ENCODE measurements at regions not wholly inside any gene's neighbourhood (a gene's known extent, or its start where the extent isn't known, plus 50 kb on each side); places are given as distances from the start of the nearest gene placed in this dataset.
A peak's percentile ranks its signal among the peaks of the same experiment; 100 is the strongest.

DNA sequence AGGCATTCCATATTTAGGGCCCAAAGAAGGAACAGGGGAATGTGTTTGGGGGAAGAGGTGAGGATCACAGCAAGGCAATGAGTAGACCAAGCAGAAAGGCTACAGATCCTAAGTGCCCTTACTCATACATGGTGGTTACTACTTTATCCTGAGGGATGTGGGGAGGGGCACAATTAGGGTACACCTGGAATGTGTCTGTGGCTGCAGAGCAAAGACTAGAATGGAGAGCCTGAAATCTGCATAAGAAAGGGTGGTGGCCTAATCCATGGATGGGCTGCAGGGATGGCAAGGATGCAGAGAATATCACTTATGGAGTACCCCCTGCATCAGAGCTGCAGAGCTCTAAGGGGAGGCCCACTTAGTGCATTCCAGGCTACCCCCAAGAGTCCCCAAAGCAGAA lies 352.6 kb upstream of the TRPC7 start:
- Histone ChIP-seq H3K27me3 (ENCODE audit: control insufficient read depth, insufficient read depth, low read length) (no peaks in the 10 kb centered on the region), H3K9me3 (ENCODE audit: control insufficient read depth, insufficient read depth, low read length) (no peaks in the 10 kb centered on the region), H3K27ac (ENCODE audit: low read depth, low read length) (no peak overlapping the region), H3K36me3 (ENCODE audit: control insufficient read depth, insufficient read depth, low read length) (no peaks in the 10 kb centered on the region), H3K4me1 (ENCODE audit: control insufficient read depth, insufficient read depth, low read length) (peaks cover 3% of the 10 kb centered on the region), H3K4me3 (ENCODE audit: low read depth, low read length) (no peak overlapping the region)
- DNase-seq (ENCODE audit: low read depth in 4 of 6, low spot score in 6 of 6): no peak

DNA sequence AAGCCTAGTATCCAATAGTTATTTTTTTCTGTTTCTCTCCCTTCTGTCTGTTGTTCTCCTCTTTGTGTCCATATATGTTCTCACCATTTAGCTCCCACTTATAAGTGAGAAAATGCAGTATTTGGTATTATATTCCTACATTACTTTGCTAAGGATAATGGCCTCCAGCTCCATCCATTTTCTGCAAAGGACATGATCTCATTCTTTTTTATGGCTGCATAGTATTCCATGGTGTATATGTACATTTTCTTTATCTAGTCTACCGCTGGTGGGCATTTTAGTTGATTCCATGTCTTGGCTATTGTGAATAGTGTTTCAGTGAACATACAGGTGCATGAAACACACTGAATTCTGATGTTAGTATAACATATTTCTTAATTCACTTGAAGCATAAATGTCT lies 348.9 kb upstream of the TRPC7 start:
- DNase-seq (ENCODE audit: low read depth in 4 of 6, low spot score in 6 of 6): no peak
- H3K4me1 ChIP-seq (ENCODE audit: control insufficient read depth, insufficient read depth, low read length): peaks cover 3% of the 10 kb centered on the region
- no peak overlapping the region for H3K4me3 ChIP-seq (ENCODE audit: low read depth, low read length)
- H3K27me3 ChIP-seq (ENCODE audit: control insufficient read depth, insufficient read depth, low read length): no peaks in the 10 kb centered on the region
- no peaks in the 10 kb centered on the region for H3K36me3 ChIP-seq (ENCODE audit: control insufficient read depth, insufficient read depth, low read length)
- no CpG with 5 or more reads among the region's 1 CpG for WGBS (ENCODE audit: insufficient coverage)
- no peaks in the 10 kb centered on the region for H3K9me3 ChIP-seq (ENCODE audit: control insufficient read depth, insufficient read depth, low read length)
- no peak overlapping the region for H3K27ac ChIP-seq (ENCODE audit: low read depth, low read length)

DNA sequence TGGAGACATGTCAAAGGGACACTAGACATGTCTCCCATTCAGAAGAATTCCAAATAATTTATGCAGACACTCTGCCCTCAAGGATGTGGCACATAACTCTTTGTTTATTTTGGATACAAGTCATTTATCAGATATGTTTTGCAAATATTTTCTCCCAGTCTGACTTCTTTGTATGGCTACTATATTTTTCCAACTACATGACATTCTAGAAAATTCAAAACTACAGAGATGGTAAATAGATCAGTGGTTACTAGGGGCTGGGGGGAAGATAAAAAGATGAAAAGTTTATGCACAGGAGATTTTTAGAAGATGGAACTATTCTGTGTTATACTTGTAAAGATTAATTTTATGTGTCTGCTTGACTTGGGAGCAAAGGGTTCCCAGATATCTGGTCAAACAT lies 347.3 kb upstream of the TRPC7 start:
- H3K36me3 ChIP-seq (ENCODE audit: control insufficient read depth, insufficient read depth, low read length): no peaks in the 10 kb centered on the region
- H3K27ac ChIP-seq (ENCODE audit: low read depth, low read length): no peak overlapping the region
- H3K27me3 ChIP-seq (ENCODE audit: control insufficient read depth, insufficient read depth, low read length): no peaks in the 10 kb centered on the region
- no peaks in the 10 kb centered on the region for H3K9me3 ChIP-seq (ENCODE audit: control insufficient read depth, insufficient read depth, low read length)
- no peak for DNase-seq (ENCODE audit: low read depth in 4 of 6, low spot score in 6 of 6)
- no peak overlapping the region for H3K4me3 ChIP-seq (ENCODE audit: low read depth, low read length)
- H3K4me1 ChIP-seq (ENCODE audit: control insufficient read depth, insufficient read depth, low read length): peaks cover 3% of the 10 kb centered on the region

DNA sequence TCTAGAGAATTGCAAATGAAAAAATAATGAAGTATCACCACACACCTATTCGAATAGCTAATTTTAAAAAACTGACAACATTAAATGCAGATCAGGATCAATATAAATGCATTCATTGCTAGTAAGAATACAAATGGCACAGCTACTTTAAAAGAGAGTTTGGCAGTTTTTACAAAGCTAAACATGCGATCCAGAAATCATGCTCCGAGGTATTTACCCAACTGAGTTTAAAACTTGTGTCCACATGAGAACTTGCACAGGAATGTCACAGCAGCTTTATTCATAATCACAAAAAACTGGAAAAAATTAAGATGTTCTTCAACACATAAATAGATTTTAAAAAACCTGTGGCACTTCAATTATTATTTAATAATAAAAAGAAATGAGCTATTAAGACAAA lies 345.5 kb upstream of the TRPC7 start:
- Histone ChIP-seq H3K4me1 (ENCODE audit: control insufficient read depth, insufficient read depth, low read length) (peaks cover 3% of the 10 kb centered on the region), H3K27me3 (ENCODE audit: control insufficient read depth, insufficient read depth, low read length) (no peaks in the 10 kb centered on the region), H3K27ac (ENCODE audit: low read depth, low read length) (no peak overlapping the region), H3K9me3 (ENCODE audit: control insufficient read depth, insufficient read depth, low read length) (no peaks in the 10 kb centered on the region), H3K4me3 (ENCODE audit: low read depth, low read length) (no peak overlapping the region), H3K36me3 (ENCODE audit: control insufficient read depth, insufficient read depth, low read length) (no peaks in the 10 kb centered on the region)
- no CpG with 5 or more reads among the region's 3 CpGs for WGBS (ENCODE audit: insufficient coverage)
- no peak for DNase-seq (ENCODE audit: low read depth in 4 of 6, low spot score in 6 of 6)

DNA sequence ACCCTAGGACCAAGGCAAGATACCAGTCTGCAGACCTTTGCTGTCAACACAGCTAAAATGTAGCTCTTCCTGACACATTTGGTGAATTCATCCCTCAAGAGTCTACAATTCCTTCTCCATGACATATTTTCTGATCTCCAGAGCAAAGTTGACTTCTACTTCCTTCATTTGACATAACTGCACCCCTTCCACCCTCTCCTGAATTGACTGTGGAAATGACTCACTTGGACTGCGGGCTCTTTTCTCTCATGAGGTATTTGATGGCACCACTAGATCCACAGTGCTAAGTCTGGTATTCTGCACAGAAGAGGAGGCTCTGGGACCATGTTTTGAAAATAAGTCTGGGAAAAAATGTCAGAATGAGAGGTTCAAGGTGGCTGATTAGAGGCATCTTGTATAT lies 338.4 kb upstream of the TRPC7 start:
- Histone ChIP-seq H3K9me3 (ENCODE audit: control insufficient read depth, insufficient read depth, low read length) (no peaks in the 10 kb centered on the region), H3K4me1 (ENCODE audit: control insufficient read depth, insufficient read depth, low read length) (no peaks in the 10 kb centered on the region), H3K27ac (ENCODE audit: low read depth, low read length) (no peak overlapping the region), H3K36me3 (ENCODE audit: control insufficient read depth, insufficient read depth, low read length) (no peaks in the 10 kb centered on the region), H3K27me3 (ENCODE audit: control insufficient read depth, insufficient read depth, low read length) (no peaks in the 10 kb centered on the region), H3K4me3 (ENCODE audit: low read depth, low read length) (no peak overlapping the region)
- 100% methylated on average over 1 of the region's 1 CpG for WGBS (ENCODE audit: insufficient coverage)
- DNase-seq (ENCODE audit: low read depth in 4 of 6, low spot score in 6 of 6): no peak

DNA sequence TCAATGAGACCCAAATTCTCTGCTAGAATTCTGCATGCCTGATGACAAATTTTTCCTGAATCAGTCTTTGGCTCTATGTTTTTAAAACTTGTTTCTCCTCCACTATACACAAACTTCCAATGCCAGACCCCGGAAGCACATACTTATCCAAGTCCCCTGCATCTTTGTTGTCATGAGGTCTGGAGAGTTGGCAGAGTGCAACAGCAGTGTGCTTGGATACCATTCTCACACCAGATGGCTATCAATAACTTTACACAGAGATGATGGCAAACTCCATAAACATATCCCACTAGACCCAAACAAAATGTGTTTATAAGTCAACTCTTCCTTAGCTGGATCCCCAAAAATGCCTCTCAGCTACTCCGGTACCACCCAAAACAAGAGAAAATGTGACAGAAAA lies 337.7 kb upstream of the TRPC7 start:
- peak in 2 of 6 donors; percentile 25 to 84 for DNase-seq (ENCODE audit: low read depth in 4 of 6, low spot score in 6 of 6)
- H3K9me3 ChIP-seq (ENCODE audit: control insufficient read depth, insufficient read depth, low read length): no peaks in the 10 kb centered on the region
- no peaks in the 10 kb centered on the region for H3K4me1 ChIP-seq (ENCODE audit: control insufficient read depth, insufficient read depth, low read length)
- H3K4me3 ChIP-seq (ENCODE audit: low read depth, low read length): no peak overlapping the region
- WGBS (ENCODE audit: insufficient coverage): no CpG with 5 or more reads among the region's 2 CpGs
- no peaks in the 10 kb centered on the region for H3K36me3 ChIP-seq (ENCODE audit: control insufficient read depth, insufficient read depth, low read length)
- H3K27me3 ChIP-seq (ENCODE audit: control insufficient read depth, insufficient read depth, low read length): no peaks in the 10 kb centered on the region
- H3K27ac ChIP-seq (ENCODE audit: low read depth, low read length): no peak overlapping the region

DNA sequence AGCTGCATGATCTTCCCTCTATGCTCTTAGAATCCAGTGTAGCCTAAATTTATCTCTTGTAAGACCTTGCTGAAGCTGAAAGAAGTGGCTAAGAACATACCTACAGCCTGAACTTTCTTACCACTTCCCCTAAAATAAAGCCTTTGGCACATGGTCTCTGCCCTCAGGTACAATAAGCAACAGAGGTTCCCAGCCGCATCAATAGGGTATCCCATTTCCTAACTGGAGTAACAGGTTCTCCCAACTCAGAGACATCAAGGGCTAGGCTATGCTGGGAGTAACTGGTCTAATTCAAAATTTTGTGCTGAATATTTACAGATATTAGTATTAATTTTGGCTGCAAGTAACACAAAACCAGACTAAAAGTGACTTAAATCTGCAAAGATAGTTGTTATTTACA lies 335.8 kb upstream of the TRPC7 start:
- Histone ChIP-seq H3K4me3 (ENCODE audit: low read depth, low read length) (no peak overlapping the region), H3K9me3 (ENCODE audit: control insufficient read depth, insufficient read depth, low read length) (no peaks in the 10 kb centered on the region), H3K27me3 (ENCODE audit: control insufficient read depth, insufficient read depth, low read length) (no peaks in the 10 kb centered on the region), H3K36me3 (ENCODE audit: control insufficient read depth, insufficient read depth, low read length) (no peaks in the 10 kb centered on the region), H3K4me1 (ENCODE audit: control insufficient read depth, insufficient read depth, low read length) (no peaks in the 10 kb centered on the region), H3K27ac (ENCODE audit: low read depth, low read length) (no peak overlapping the region)
- 100% methylated on average over 1 of the region's 1 CpG for WGBS (ENCODE audit: insufficient coverage)
- DNase-seq (ENCODE audit: low read depth in 4 of 6, low spot score in 6 of 6): no peak

DNA sequence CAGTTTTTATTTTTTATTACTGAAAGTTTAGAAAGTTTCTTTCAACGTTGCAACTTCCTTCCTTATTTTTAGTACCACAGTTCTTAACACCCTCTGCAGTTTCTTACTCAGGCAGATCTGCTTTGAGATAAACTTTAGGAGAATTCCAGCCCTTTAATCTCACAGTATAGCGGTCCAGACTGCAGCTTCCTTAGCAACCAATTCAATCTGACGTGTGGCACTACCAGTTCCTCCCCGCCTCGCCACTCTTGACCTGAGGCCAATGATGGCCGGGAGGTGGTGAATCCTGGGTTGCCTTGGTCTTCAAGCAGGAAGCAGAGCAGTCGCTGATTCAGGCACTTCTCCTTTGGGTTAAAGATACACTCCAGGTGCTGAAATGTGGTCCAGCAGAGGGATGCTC lies 334.3 kb upstream of the TRPC7 start:
- 82% methylated on average over 4 of the region's 7 CpGs for WGBS (ENCODE audit: insufficient coverage)
- Histone ChIP-seq H3K27ac (ENCODE audit: low read depth, low read length) (no peak overlapping the region), H3K27me3 (ENCODE audit: control insufficient read depth, insufficient read depth, low read length) (no peaks in the 10 kb centered on the region), H3K36me3 (ENCODE audit: control insufficient read depth, insufficient read depth, low read length) (no peaks in the 10 kb centered on the region), H3K9me3 (ENCODE audit: control insufficient read depth, insufficient read depth, low read length) (no peaks in the 10 kb centered on the region), H3K4me3 (ENCODE audit: low read depth, low read length) (no peak overlapping the region), H3K4me1 (ENCODE audit: control insufficient read depth, insufficient read depth, low read length) (no peaks in the 10 kb centered on the region)
- DNase-seq (ENCODE audit: low read depth in 4 of 6, low spot score in 6 of 6): no peak

DNA sequence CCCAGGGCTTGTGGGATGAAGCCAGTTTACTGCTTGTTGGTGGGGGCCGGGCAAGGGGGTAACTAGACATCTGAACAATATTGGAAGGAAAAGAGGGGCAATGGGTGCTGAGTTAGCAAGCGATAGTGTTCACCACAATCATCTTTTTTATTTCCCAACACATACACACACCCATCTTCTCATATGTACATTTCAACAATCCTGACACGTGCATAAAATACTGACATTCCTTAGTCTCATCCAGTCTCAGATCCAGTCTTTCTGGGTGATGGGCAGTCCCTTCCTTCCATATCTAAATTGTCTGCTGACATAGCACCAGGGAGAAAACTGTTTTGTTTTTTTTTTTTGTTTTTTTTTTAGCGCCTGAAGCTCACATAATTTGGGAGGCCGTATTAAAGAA lies 333.6 kb upstream of the TRPC7 start:
- 56% methylated on average over 1 of the region's 5 CpGs for WGBS (ENCODE audit: insufficient coverage)
- no peak overlapping the region for H3K27ac ChIP-seq (ENCODE audit: low read depth, low read length)
- no peaks in the 10 kb centered on the region for H3K9me3 ChIP-seq (ENCODE audit: control insufficient read depth, insufficient read depth, low read length)
- no peaks in the 10 kb centered on the region for H3K36me3 ChIP-seq (ENCODE audit: control insufficient read depth, insufficient read depth, low read length)
- no peaks in the 10 kb centered on the region for H3K27me3 ChIP-seq (ENCODE audit: control insufficient read depth, insufficient read depth, low read length)
- DNase-seq (ENCODE audit: low read depth in 4 of 6, low spot score in 6 of 6): no peak
- H3K4me1 ChIP-seq (ENCODE audit: control insufficient read depth, insufficient read depth, low read length): no peaks in the 10 kb centered on the region
- no peak overlapping the region for H3K4me3 ChIP-seq (ENCODE audit: low read depth, low read length)

DNA sequence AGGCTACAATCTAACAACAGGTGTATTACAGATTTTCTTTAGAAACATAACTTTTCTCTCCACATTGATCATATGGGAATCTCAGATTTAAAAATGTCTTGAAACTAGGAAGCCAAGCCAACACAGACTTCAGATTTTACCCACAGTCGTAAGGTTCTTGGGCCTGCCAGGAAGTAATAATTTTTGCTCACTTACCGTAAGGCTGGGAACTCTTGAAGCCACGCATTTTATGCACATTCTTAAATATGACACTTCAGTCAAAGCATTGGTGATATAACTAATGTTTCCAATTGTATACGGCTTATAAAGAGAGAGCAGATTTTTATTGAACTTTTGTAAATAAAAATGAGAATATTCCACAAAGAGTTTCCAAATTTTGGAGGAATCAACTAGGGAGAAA lies 328.9 kb upstream of the TRPC7 start:
- no peaks in the 10 kb centered on the region for H3K4me1 ChIP-seq (ENCODE audit: control insufficient read depth, insufficient read depth, low read length)
- H3K4me3 ChIP-seq (ENCODE audit: low read depth, low read length): no peak overlapping the region
- H3K36me3 ChIP-seq (ENCODE audit: control insufficient read depth, insufficient read depth, low read length): no peaks in the 10 kb centered on the region
- no CpG with 5 or more reads among the region's 4 CpGs for WGBS (ENCODE audit: insufficient coverage)
- H3K9me3 ChIP-seq (ENCODE audit: control insufficient read depth, insufficient read depth, low read length): no peaks in the 10 kb centered on the region
- H3K27me3 ChIP-seq (ENCODE audit: control insufficient read depth, insufficient read depth, low read length): no peaks in the 10 kb centered on the region
- no peak overlapping the region for H3K27ac ChIP-seq (ENCODE audit: low read depth, low read length)
- no peak for DNase-seq (ENCODE audit: low read depth in 4 of 6, low spot score in 6 of 6)

DNA sequence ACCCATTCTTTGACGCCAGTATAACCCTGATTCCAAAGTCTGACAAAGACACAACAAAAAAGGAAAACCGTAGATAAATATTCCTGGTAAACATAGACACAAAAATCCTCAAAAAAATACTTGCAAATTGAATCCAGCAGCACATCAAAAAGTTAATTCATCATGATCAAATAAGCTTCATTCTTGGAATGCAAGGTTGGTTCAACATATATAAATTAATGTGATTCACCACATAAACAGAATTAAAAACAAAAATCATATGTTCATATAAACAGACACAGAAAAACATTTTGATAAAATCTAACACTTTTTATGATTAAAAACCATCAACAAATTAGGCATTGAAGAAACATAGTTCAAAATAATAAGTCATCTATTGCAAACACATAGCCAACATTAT lies 324.2 kb upstream of the TRPC7 start:
- H3K4me1 ChIP-seq (ENCODE audit: control insufficient read depth, insufficient read depth, low read length): no peaks in the 10 kb centered on the region
- no peak for DNase-seq (ENCODE audit: low read depth in 4 of 6, low spot score in 6 of 6)
- H3K9me3 ChIP-seq (ENCODE audit: control insufficient read depth, insufficient read depth, low read length): peaks cover 3% of the 10 kb centered on the region
- no peak overlapping the region for H3K27ac ChIP-seq (ENCODE audit: low read depth, low read length)
- no CpG with 5 or more reads among the region's 2 CpGs for WGBS (ENCODE audit: insufficient coverage)
- H3K36me3 ChIP-seq (ENCODE audit: control insufficient read depth, insufficient read depth, low read length): no peaks in the 10 kb centered on the region
- H3K4me3 ChIP-seq (ENCODE audit: low read depth, low read length): no peak overlapping the region
- H3K27me3 ChIP-seq (ENCODE audit: control insufficient read depth, insufficient read depth, low read length): no peaks in the 10 kb centered on the region

Data from spinal cord (tissue), 9 donors.